ENCODE measurements at regions not wholly inside any gene's neighbourhood (a gene's known extent, or its start where the extent isn't known, plus 50 kb on each side); places are given as distances from the start of the nearest gene placed in this dataset.

GRCh38 chr14:84112589-84112988 is 1417.4 kb upstream of the FLRT2 start:
- no peak for TF ChIP-seq CTCF (IDR thresholded peaks at IDR 0.05)
- no peak for TF ChIP-seq POLR2A (IDR thresholded peaks at IDR 0.05)
